Activated B cell treated with CpG ODN at 0.5 μM for 24 hours (primary cell): ENCODE measurements at regions not wholly inside any gene's neighbourhood (a gene's known extent, or its start where the extent isn't known, plus 50 kb on each side); places are given as distances from the start of the nearest gene placed in this dataset.

Experiments
- ATAC-seq: fragments of 200-7000 bp; cut with Tn5 transposase; one replicate; pipeline ENCODE4 v1.10.0; 2021; ENCODE audit warnings: low read depth, mild to moderate bottlenecking, moderate library complexity
- CTCF ChIA-PET: fragments of 350-600 bp; sonication (Branson Sonifier 250); formaldehyde crosslinking; loops from one replicate; lab custom pipeline; 2021; ENCODE audit warnings: antibody characterized with exemption; lab: Charles Lee
- POLR2A ChIA-PET: fragments of 350-600 bp; sonication (Branson Sonifier 250); formaldehyde crosslinking; loops from one replicate; lab custom pipeline; 2021; ENCODE audit warnings: antibody characterized with exemption; lab: Charles Lee
- DNase-seq: peaks from one replicate; pipeline ENCODE4 v3.0.0; 2022
- H3K27ac Mint-ChIP-seq: one replicate; pipeline ENCODE4 v1.8.0; 2020; ENCODE audit warnings: mixed read lengths
- H3K27me3 Mint-ChIP-seq: one replicate; pipeline ENCODE4 v1.8.0; 2021; ENCODE audit warnings: mixed read lengths
- H3K36me3 Mint-ChIP-seq: one replicate; pipeline ENCODE4 v1.8.0; 2021; ENCODE audit warnings: low read depth, mixed read lengths
- H3K4me1 Mint-ChIP-seq: one replicate; pipeline ENCODE4 v1.8.0; 2021; ENCODE audit warnings: mixed read lengths
- H3K4me3 Mint-ChIP-seq: one replicate; pipeline ENCODE4 v1.8.0; 2020; ENCODE audit warnings: mild to moderate bottlenecking, mixed read lengths
- H3K9me3 Mint-ChIP-seq: one replicate; pipeline ENCODE4 v1.8.0; 2020; ENCODE audit warnings: mixed read lengths
- intact Hi-C: fragments of 100-400 bp; cut with micrococcal nuclease; formaldehyde crosslinking; loops from one replicate; pipeline ENCODE4 v1.15.1; 2024
- TF ChIP-seq, protein P1 (sequence below): fragments of 200-600 bp; IDR thresholded peaks from one replicate; pipeline ENCODE4 v1.8.0; 2022; ENCODE audit warnings: antibody characterized with exemption, mild to moderate bottlenecking

DNA sequence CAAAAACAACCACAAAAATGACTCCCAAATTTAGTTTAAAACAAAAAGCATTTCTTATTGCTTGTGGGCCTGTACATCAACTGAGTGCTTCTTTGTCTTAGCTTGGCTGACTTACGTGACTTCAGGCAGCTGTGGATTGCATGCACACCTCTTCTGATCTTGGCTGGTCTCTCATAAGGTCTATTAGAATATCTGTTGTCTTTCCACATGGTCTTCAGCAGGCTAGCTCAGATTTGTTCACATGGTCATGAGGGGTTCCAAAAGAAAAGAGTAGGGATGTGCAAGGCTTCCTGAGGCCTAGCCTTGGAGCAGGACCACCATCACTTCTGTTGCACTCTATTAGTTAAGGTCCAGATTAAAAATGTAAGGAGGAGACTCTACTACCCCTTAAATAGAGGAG lies 120.1 kb downstream of the LRRC70 start:
- H3K27ac Mint-ChIP-seq, result no peak overlapping the region
- intact Hi-C loops, result no loop called here
- no peak for ATAC-seq
- TF ChIP-seq, protein P1, sequence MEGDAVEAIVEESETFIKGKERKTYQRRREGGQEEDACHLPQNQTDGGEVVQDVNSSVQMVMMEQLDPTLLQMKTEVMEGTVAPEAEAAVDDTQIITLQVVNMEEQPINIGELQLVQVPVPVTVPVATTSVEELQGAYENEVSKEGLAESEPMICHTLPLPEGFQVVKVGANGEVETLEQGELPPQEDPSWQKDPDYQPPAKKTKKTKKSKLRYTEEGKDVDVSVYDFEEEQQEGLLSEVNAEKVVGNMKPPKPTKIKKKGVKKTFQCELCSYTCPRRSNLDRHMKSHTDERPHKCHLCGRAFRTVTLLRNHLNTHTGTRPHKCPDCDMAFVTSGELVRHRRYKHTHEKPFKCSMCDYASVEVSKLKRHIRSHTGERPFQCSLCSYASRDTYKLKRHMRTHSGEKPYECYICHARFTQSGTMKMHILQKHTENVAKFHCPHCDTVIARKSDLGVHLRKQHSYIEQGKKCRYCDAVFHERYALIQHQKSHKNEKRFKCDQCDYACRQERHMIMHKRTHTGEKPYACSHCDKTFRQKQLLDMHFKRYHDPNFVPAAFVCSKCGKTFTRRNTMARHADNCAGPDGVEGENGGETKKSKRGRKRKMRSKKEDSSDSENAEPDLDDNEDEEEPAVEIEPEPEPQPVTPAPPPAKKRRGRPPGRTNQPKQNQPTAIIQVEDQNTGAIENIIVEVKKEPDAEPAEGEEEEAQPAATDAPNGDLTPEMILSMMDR, result no peak
- H3K4me3 Mint-ChIP-seq, result no peak overlapping the region
- no peak for DNase-seq
- H3K4me1 Mint-ChIP-seq, result no peaks in the 10 kb centered on the region
- CTCF ChIA-PET, result no interaction called here
- H3K27me3 Mint-ChIP-seq, result peaks cover 3% of the 10 kb centered on the region
- H3K36me3 Mint-ChIP-seq, result no peaks in the 10 kb centered on the region
- H3K9me3 Mint-ChIP-seq, result no peaks in the 10 kb centered on the region
- POLR2A ChIA-PET, result no interaction called here

DNA sequence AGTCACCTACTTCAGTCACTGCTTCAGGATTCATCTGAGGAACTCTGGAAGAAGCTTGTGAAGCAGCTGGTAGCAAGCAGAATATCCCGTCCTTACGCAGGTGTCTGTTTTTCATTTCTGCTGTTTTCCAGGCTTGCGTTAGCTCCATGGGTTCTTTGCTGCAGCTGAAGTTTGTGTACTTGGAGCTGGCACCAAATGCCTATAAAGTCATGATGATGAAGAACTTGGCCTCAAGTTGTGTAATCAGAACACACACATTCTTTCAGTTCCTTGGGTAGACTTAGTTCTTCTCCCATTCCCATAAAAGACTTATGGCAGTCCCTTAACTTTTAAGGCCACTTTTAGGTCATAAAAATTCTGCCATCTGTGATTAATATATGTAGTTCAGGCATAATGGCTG lies 116.7 kb downstream of the LRRC70 start:
- DNase-seq (no peak), ATAC-seq (no peak)
- Mint-ChIP-seq H3K27me3 (no peaks in the 10 kb centered on the region), H3K4me1 (no peaks in the 10 kb centered on the region), H3K9me3 (no peaks in the 10 kb centered on the region), H3K4me3 (no peak overlapping the region), H3K36me3 (no peaks in the 10 kb centered on the region), H3K27ac (no peak overlapping the region)
- ChIA-PET POLR2A (no interaction called here), CTCF (no interaction called here)
- TF ChIP-seq, protein P1, result no peak
- intact Hi-C loops, result no loop called here

DNA sequence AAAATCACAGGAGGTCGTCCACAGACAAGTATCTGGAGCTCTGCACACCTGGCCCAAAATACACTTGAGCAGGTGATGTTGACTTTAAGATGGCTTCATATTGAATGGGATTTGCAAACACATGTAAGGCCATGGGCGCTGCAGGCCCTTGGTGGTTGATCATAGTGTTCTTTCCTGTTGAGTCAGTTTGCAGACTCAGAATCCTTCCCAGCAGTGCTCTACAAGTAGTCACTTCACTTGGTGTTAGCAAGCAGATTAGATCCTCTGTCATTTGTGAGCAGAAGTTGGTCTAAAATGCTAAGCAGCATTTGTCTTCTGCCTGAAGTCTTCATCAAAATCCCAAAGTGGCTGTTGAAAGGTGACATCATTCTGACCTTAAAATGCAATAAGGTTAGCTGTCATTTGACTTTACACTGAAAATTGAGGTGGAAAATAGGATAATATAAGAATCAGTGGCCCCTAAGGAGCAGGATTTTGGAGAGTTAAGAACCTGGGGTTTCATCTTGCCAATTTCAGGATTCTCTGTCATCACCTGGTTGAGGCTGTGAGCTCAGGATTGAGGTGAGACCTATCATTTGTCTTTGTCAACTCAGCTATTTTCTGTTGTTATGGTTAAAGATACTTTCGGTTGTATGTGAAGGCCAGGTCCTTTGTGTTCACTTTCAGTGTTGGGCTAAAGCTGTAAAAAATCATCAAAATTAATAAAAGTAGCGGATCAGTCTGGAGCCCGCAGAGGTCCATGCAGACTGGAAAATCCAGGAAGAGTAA lies 114.5 kb downstream of the LRRC70 start:
- ChIA-PET POLR2A (no interaction called here), CTCF (no interaction called here)
- Mint-ChIP-seq H3K27me3 (no peaks in the 10 kb centered on the region), H3K9me3 (no peaks in the 10 kb centered on the region), H3K4me1 (peaks cover 6% of the 10 kb centered on the region), H3K27ac (no peak overlapping the region), H3K4me3 (no peak overlapping the region), H3K36me3 (no peaks in the 10 kb centered on the region)
- ATAC-seq (no peak), DNase-seq (no peak)
- TF ChIP-seq, protein P1, result no peak
- intact Hi-C loops, result no loop called here

GRCh38 chr5:62691946-62692345 lies 113.3 kb downstream of the LRRC70 start:
- H3K4me3 Mint-ChIP-seq, result no peak overlapping the region
- no peaks in the 10 kb centered on the region for H3K9me3 Mint-ChIP-seq
- TF ChIP-seq, protein P1, result no peak
- CTCF ChIA-PET, result no interaction called here
- H3K27ac Mint-ChIP-seq, result no peak overlapping the region
- POLR2A ChIA-PET, result no interaction called here
- no peaks in the 10 kb centered on the region for H3K36me3 Mint-ChIP-seq
- DNase-seq (no peak), ATAC-seq (no peak)
- intact Hi-C loops, result no loop called here
- H3K27me3 Mint-ChIP-seq, result no peaks in the 10 kb centered on the region
- H3K4me1 Mint-ChIP-seq, result peaks cover 6% of the 10 kb centered on the region

DNA sequence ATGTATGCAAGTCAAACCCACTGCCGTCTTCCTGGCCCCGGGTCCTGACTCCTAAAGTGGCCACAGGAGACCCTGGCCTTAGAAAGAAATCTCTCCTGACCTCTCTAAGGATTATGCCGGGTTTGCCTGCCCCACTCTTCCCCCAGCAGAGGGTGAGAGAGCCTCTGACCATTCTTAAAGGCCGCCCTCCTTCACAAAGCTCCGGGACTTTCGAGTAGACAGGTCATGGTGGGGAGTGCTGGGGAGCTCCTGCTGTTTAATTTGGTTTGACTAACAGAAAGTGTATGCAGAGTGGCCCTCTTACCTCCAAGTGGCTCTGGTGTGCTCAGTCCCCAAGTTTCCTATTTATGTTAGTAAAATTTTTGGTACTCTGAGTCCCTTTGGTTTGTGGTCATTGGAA lies 111.8 kb downstream of the LRRC70 start:
- no peak for DNase-seq
- H3K27ac Mint-ChIP-seq, result no peak overlapping the region
- TF ChIP-seq, protein P1, result no peak
- POLR2A ChIA-PET, result no interaction called here
- H3K27me3 Mint-ChIP-seq, result no peaks in the 10 kb centered on the region
- CTCF ChIA-PET, result no interaction called here
- ATAC-seq, result no peak
- H3K4me3 Mint-ChIP-seq, result no peak overlapping the region
- H3K36me3 Mint-ChIP-seq, result no peaks in the 10 kb centered on the region
- H3K4me1 Mint-ChIP-seq, result peaks cover 6% of the 10 kb centered on the region
- intact Hi-C loops, result no loop called here
- H3K9me3 Mint-ChIP-seq, result peaks cover 3% of the 10 kb centered on the region
